HUES48 (cell line): ENCODE measurements at regions not wholly inside any gene's neighbourhood (a gene's known extent, or its start where the extent isn't known, plus 50 kb on each side); places are given as distances from the start of the nearest gene placed in this dataset.
"Not testable (repeated sequence)": the region's sequence is repeated elsewhere in the genome, so short reads cannot be mapped to it uniquely, and the experiment has no call there.

Source experiments
- H3K27ac ChIP-seq: one replicate; pipeline ENCODE4 v1.7.0; 2013; ENCODE audit warnings: low read depth, low read length, inconsistent platforms
- H3K27me3 ChIP-seq: 2 replicates; pipeline ENCODE4 v1.6.1; 2013; ENCODE audit warnings: mild to moderate bottlenecking, low read length; ENCODE audit not compliant: control insufficient read depth, insufficient read depth
- H3K36me3 ChIP-seq: 2 replicates; pipeline ENCODE4 v1.6.1; 2013; ENCODE audit warnings: low read length; ENCODE audit not compliant: control insufficient read depth, insufficient read depth
- H3K4me1 ChIP-seq: 2 replicates; pipeline ENCODE4 v1.6.1; 2013; ENCODE audit warnings: mild to moderate bottlenecking, low read length; ENCODE audit not compliant: control insufficient read depth, insufficient read depth
- H3K4me3 ChIP-seq: 2 replicates; pipeline ENCODE4 v1.5.1; 2013; ENCODE audit warnings: mild to moderate bottlenecking, low read depth, low read length
- H3K9ac ChIP-seq: 2 replicates; pipeline ENCODE4 v1.6.1; 2013; ENCODE audit warnings: mild to moderate bottlenecking, low read depth, low read length, moderate library complexity
- H3K9me3 ChIP-seq: 2 replicates; pipeline ENCODE4 v1.6.1; 2013; ENCODE audit warnings: low read length; ENCODE audit not compliant: control insufficient read depth, insufficient read depth

- H3K36me3 ChIP-seq, result no peaks in the 10 kb centered on the region
- H3K4me3 ChIP-seq, result no peak overlapping the region
- H3K9ac ChIP-seq, result no peak overlapping the region
- H3K9me3 ChIP-seq, result no peaks in the 10 kb centered on the region
- H3K27ac ChIP-seq, result no peak overlapping the region
- 0 out of 2 replicates have a peak, but pooled peaks cover 7% of the 10 kb centered on the region for H3K4me1 ChIP-seq
- H3K27me3 ChIP-seq, result no peaks in the 10 kb centered on the region
These were observed 129.2 kb upstream of the TSC22D2 start for GRCh38 chr3:150278843-150279381.

DNA sequence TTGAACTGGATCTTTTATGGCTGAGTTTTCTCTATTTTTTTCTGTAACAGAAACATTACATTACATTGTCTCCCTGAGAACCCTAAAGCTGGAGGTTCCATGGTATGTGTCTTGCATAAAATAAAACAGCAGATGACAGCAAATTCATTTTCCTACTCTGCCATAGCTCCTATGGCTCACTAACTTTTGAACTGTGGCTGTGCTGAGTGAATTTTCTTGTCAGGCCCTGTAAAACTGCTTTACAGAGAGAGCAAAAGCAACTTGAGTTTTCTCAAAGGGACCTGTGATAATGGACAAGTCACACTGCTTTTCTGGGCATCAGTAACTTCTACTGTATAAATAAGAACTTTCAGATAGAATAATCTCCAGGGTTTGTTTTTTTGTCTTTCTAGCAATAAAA is 129.9 kb upstream of the TSC22D2 start:
- 0 out of 2 replicates have a peak, but pooled peaks cover 7% of the 10 kb centered on the region for H3K4me1 ChIP-seq
- no peak overlapping the region for H3K9ac ChIP-seq
- no peaks in the 10 kb centered on the region for H3K36me3 ChIP-seq
- H3K27ac ChIP-seq, result no peak overlapping the region
- no peaks in the 10 kb centered on the region for H3K27me3 ChIP-seq
- no peak overlapping the region for H3K4me3 ChIP-seq
- no peaks in the 10 kb centered on the region for H3K9me3 ChIP-seq

GRCh38 chr3:150277444-150277843 is 130.7 kb upstream of the TSC22D2 start:
- Histone ChIP-seq H3K4me1 (0 out of 2 replicates have a peak, but pooled peaks cover 7% of the 10 kb centered on the region), H3K27ac (no peak overlapping the region), H3K36me3 (no peaks in the 10 kb centered on the region), H3K9me3 (no peaks in the 10 kb centered on the region), H3K27me3 (no peaks in the 10 kb centered on the region), H3K9ac (no peak overlapping the region), H3K4me3 (no peak overlapping the region)

DNA sequence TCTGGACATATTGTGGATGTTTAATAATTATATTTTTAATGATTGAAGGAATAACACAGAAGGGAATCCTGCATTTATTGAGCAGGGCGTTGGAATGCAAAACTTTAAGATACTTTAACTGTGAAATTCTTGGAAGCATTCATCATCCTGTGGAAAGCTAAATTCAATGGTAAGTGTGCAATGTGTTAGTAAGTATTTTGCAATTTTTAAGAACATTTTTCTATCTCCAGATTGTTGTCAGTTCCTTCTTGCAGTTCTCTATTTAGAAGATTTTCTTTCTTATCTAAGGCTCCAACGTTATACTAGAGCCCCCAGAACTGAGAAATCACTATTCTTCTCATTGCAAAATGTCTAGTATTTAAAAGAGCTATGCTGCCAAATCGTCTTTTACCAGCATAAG is 132.2 kb upstream of the TSC22D2 start:
- H3K4me3 ChIP-seq, result no peak overlapping the region
- H3K9me3 ChIP-seq, result no peaks in the 10 kb centered on the region
- H3K36me3 ChIP-seq, result no peaks in the 10 kb centered on the region
- H3K4me1 ChIP-seq, result 0 out of 2 replicates have a peak, but pooled peaks cover 7% of the 10 kb centered on the region
- no peaks in the 10 kb centered on the region for H3K27me3 ChIP-seq
- no peak overlapping the region for H3K9ac ChIP-seq
- H3K27ac ChIP-seq, result no peak overlapping the region

- Histone ChIP-seq H3K36me3 (no peaks in the 10 kb centered on the region), H3K9ac (no peak overlapping the region), H3K27me3 (no peaks in the 10 kb centered on the region), H3K4me1 (0 out of 2 replicates have a peak, but pooled peaks cover 7% of the 10 kb centered on the region), H3K4me3 (no peak overlapping the region), H3K9me3 (no peaks in the 10 kb centered on the region), H3K27ac (no peak overlapping the region)
These were observed 133.7 kb upstream of the TSC22D2 start for GRCh38 chr3:150274372-150274771.

- Histone ChIP-seq H3K27ac (no peak overlapping the region), H3K36me3 (no peaks in the 10 kb centered on the region), H3K27me3 (no peaks in the 10 kb centered on the region), H3K9ac (no peak overlapping the region), H3K4me1 (no peaks in the 10 kb centered on the region), H3K4me3 (no peak overlapping the region), H3K9me3 (no peaks in the 10 kb centered on the region)
These were observed 134.7 kb upstream of the TSC22D2 start for GRCh38 chr3:150273396-150273795.

DNA sequence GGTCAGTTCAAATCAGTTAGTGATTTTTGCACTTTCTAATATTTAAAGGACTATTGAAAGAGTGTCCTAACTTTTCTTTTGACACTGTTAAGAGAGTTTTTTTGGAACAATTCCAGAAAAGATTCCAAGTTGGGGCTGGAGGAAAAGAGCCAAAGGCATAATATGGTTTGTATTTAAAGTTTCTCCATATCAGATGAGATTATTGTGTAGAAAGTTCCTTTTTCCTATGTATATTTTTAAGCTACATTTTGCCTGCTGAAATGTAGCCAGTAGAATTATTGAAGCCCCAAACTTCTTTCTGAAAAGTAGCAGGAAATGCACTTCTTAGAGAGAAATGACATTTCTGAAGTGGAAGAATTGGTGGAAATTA is 136.5 kb upstream of the TSC22D2 start:
- H3K4me1 ChIP-seq, result no peaks in the 10 kb centered on the region
- no peaks in the 10 kb centered on the region for H3K27me3 ChIP-seq
- no peak overlapping the region for H3K4me3 ChIP-seq
- H3K27ac ChIP-seq, result no peak overlapping the region
- no peak overlapping the region for H3K9ac ChIP-seq
- no peaks in the 10 kb centered on the region for H3K9me3 ChIP-seq
- H3K36me3 ChIP-seq, result no peaks in the 10 kb centered on the region

GRCh38 chr3:150270883-150271590 is 137.1 kb upstream of the TSC22D2 start:
- Histone ChIP-seq H3K9me3 (no peaks in the 10 kb centered on the region), H3K4me3 (no peak overlapping the region), H3K9ac (no peak overlapping the region), H3K27me3 (no peaks in the 10 kb centered on the region), H3K4me1 (no peaks in the 10 kb centered on the region), H3K27ac (no peak overlapping the region), H3K36me3 (no peaks in the 10 kb centered on the region)

DNA sequence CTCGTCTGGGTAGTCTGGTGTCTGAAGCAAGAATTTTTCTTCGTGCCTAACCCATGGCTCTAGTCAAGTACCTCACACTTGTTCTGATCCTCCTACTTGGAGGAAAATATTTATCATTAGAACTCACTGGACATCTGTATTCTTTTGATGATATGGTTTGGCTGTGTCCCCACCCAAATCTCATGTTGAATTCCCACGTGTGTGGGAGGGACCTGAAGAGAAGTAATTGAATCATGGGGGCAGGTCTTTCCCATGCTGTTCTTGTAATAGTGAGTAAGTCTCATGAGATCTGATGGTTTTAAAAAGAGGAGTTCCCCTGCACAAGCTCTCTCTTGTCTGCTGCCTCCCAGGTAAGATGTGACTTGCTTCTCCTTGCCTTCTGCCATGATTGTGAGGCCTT is 137.7 kb upstream of the TSC22D2 start:
- not testable (repeated sequence) for H3K4me3 ChIP-seq, H3K9ac ChIP-seq, H3K27me3 ChIP-seq, H3K27ac ChIP-seq, H3K9me3 ChIP-seq, H3K4me1 ChIP-seq, H3K36me3 ChIP-seq

GRCh38 chr3:150269526-150269925 is 138.6 kb upstream of the TSC22D2 start:
- H3K9me3 ChIP-seq, result no peaks in the 10 kb centered on the region
- H3K27me3 ChIP-seq, result no peaks in the 10 kb centered on the region
- H3K4me1 ChIP-seq, result no peaks in the 10 kb centered on the region
- H3K27ac ChIP-seq, result no peak overlapping the region
- H3K36me3 ChIP-seq, result no peaks in the 10 kb centered on the region
- no peak overlapping the region for H3K9ac ChIP-seq
- no peak overlapping the region for H3K4me3 ChIP-seq

GRCh38 chr3:150268426-150269391 is 139.4 kb upstream of the TSC22D2 start:
- no peaks in the 10 kb centered on the region for H3K27me3 ChIP-seq
- H3K36me3 ChIP-seq, result no peaks in the 10 kb centered on the region
- no peak overlapping the region for H3K9ac ChIP-seq
- no peak overlapping the region for H3K27ac ChIP-seq
- H3K4me1 ChIP-seq, result no peaks in the 10 kb centered on the region
- no peak overlapping the region for H3K4me3 ChIP-seq
- H3K9me3 ChIP-seq, result no peaks in the 10 kb centered on the region
